Coronary artery (tissue), 2 donors: ENCODE measurements at regions not wholly inside any gene's neighbourhood (a gene's known extent, or its start where the extent isn't known, plus 50 kb on each side); places are given as distances from the start of the nearest gene placed in this dataset.
"Not testable (repeated sequence)": the region's sequence is repeated elsewhere in the genome, so short reads cannot be mapped to it uniquely, and the experiment has no call there.

ENCODE experiments used
- DNase-seq: peaks from one replicate; pipeline ENCODE4 v3.0.0-alpha.2; 2017; ENCODE audit warnings: low spot score
- H3K27ac ChIP-seq, 2 donors: fragments of 200-600 bp; sonication (generic); one replicate each; pipeline ENCODE4 v1.5.1; 2016 to 2019
- H3K4me3 ChIP-seq: fragments of 200-600 bp; sonication (generic); 2 replicates; pipeline ENCODE4 v1.5.1; 2016; ENCODE audit warnings: mild to moderate bottlenecking, moderate library complexity
- TF ChIP-seq, protein P1 (sequence below): fragments of 200-600 bp; sonication (generic); IDR thresholded peaks from one replicate; pipeline ENCODE4 v1.5.1; 2019; ENCODE audit warnings: antibody characterized with exemption

DNA sequence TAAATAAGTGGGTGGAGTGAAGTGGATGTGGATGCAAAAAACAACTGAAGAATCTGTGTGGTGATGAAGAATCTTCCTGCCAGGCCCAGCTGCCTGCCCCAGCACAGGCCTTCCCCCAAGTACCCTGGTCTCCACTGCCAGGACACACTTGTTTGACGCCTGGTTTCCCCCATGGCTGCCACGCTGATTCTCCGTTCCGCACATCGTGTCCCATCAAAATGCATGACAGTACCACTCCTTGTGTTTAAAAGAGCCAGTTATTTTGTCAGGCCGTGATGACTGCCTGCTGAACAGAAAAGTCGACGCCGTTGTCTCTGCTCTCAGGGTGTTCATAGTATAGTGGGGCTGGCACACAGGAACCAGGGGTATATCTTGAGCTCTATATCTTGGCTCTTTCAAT, 50.3 kb upstream of the KYNU start:
- no peak for DNase-seq
- no peak overlapping the region for H3K27ac ChIP-seq
- no peak overlapping the region for H3K4me3 ChIP-seq
- TF ChIP-seq, protein P1, sequence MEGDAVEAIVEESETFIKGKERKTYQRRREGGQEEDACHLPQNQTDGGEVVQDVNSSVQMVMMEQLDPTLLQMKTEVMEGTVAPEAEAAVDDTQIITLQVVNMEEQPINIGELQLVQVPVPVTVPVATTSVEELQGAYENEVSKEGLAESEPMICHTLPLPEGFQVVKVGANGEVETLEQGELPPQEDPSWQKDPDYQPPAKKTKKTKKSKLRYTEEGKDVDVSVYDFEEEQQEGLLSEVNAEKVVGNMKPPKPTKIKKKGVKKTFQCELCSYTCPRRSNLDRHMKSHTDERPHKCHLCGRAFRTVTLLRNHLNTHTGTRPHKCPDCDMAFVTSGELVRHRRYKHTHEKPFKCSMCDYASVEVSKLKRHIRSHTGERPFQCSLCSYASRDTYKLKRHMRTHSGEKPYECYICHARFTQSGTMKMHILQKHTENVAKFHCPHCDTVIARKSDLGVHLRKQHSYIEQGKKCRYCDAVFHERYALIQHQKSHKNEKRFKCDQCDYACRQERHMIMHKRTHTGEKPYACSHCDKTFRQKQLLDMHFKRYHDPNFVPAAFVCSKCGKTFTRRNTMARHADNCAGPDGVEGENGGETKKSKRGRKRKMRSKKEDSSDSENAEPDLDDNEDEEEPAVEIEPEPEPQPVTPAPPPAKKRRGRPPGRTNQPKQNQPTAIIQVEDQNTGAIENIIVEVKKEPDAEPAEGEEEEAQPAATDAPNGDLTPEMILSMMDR, result no peak

- no peak overlapping the region for H3K4me3 ChIP-seq
- TF ChIP-seq, protein P1, result no peak
- no peak overlapping the region for H3K27ac ChIP-seq
- DNase-seq, result no peak
These were observed 51.6 kb upstream of the KYNU start for GRCh38 chr2:142825861-142826260.

DNA sequence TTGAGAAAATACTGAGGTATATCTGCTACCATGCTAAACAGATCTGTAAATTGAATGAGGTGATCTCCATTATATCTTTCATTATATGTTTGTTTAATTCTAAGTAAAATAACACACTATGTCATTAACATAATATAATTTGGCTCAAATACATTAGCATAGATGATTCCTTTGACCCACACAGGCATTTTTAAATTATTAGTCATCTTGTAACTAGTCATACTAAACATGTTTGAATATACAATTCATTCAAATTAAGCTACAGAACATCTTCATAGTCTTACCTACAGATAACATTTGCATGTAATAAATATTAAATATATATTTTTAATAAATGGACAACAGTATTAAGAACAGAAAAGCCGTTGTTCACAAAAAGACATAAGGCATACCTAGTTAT, 52.7 kb upstream of the KYNU start:
- no peak for DNase-seq
- Histone ChIP-seq H3K27ac (no peak overlapping the region), H3K4me3 (no peak overlapping the region)
- TF ChIP-seq, protein P1, result no peak

GRCh38 chr2:142822190-142822589, 55.3 kb upstream of the KYNU start:
- TF ChIP-seq, protein P1, result no peak
- DNase-seq, result no peak
- Histone ChIP-seq H3K27ac (no peak overlapping the region), H3K4me3 (no peak overlapping the region)

- H3K4me3 ChIP-seq, result no peak overlapping the region
- TF ChIP-seq, protein P1, result no peak
- no peak overlapping the region for H3K27ac ChIP-seq
- DNase-seq, result no peak
These were observed 58.1 kb upstream of the KYNU start for GRCh38 chr2:142819411-142819810.

DNA sequence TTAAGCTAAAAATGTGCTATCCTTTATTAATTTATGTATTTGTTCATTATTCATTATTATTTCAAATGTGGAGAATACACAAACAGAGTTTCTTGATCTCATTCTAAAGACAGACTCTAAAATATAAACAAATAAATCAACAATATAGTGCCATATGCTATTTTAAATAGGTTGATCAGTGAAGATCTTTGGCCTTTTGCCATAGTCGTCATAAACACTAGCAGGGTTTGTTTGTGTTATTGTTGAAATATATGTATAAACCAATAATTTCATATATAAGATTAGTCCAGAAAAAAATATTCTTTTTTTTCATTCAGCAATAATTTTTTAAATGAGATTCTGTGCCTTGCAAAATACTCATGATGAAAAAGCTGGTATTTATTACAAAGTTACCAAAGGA, 62.1 kb upstream of the KYNU start:
- Histone ChIP-seq H3K4me3 (no peak overlapping the region), H3K27ac (no peak overlapping the region)
- DNase-seq, result no peak
- TF ChIP-seq, protein P1, result no peak

- Histone ChIP-seq H3K27ac (no peak overlapping the region), H3K4me3 (no peak overlapping the region)
- TF ChIP-seq, protein P1, result no peak
- DNase-seq, result no peak
These were observed 63.3 kb upstream of the KYNU start for GRCh38 chr2:142813830-142814829.

- not testable (repeated sequence) for H3K4me3 ChIP-seq, DNase-seq, H3K27ac ChIP-seq
These were observed 65.8 kb upstream of the KYNU start for GRCh38 chr2:142811644-142812043.
